NCI-H2227 (cell line): ENCODE measurements at regions not wholly inside any gene's neighbourhood (a gene's known extent, or its start where the extent isn't known, plus 50 kb on each side); places are given as distances from the start of the nearest gene placed in this dataset.
A peak's percentile ranks its signal among the peaks of the same experiment; 100 is the strongest.

Experiments
- DNase-seq: peaks from one replicate; lab custom pipeline; 2025; ENCODE audit not compliant: unreplicated experiment; lab: John Stamatoyannopoulos, UW

- no peak for DNase-seq
Measured at GRCh38 chr18:45413180-45413836, 202.0 kb upstream of the SLC14A2 start.

GRCh38 chr18:45415614-45416013 is 199.7 kb upstream of the SLC14A2 start:
- DNase-seq, result peak; percentile 92

GRCh38 chr18:45416168-45416567 is 199.1 kb upstream of the SLC14A2 start:
- DNase-seq, result peak; percentile 95

- DNase-seq, result no peak
Measured at GRCh38 chr18:45417392-45417791, 197.9 kb upstream of the SLC14A2 start.

- peak; percentile 82 for DNase-seq
Measured at GRCh38 chr18:45423659-45424058, 191.6 kb upstream of the SLC14A2 start.

GRCh38 chr18:45430041-45430440 is 185.2 kb upstream of the SLC14A2 start:
- no peak for DNase-seq

GRCh38 chr18:45435810-45436209 is 179.5 kb upstream of the SLC14A2 start:
- no peak for DNase-seq

- DNase-seq, result no peak
Measured at GRCh38 chr18:45437366-45437765, 177.9 kb upstream of the SLC14A2 start.

- no peak for DNase-seq
Measured at GRCh38 chr18:45439851-45440645, 175.2 kb upstream of the SLC14A2 start.

- no peak for DNase-seq
Measured at GRCh38 chr18:45441110-45441847, 174.0 kb upstream of the SLC14A2 start.

GRCh38 chr18:45444040-45444439 is 171.2 kb upstream of the SLC14A2 start:
- DNase-seq, result no peak

- no peak for DNase-seq
Measured at GRCh38 chr18:45447355-45448265, 167.7 kb upstream of the SLC14A2 start.

- DNase-seq, result peak; percentile 31
Measured at GRCh38 chr18:45448871-45449270, 166.4 kb upstream of the SLC14A2 start.

GRCh38 chr18:45449418-45450227 is 165.7 kb upstream of the SLC14A2 start:
- DNase-seq, result peak; percentile 17

GRCh38 chr18:45456090-45457021 is 158.9 kb upstream of the SLC14A2 start:
- DNase-seq, result peak; percentile 88

GRCh38 chr18:45458033-45458432 is 157.2 kb upstream of the SLC14A2 start:
- peak; percentile 41 for DNase-seq

- DNase-seq, result no peak
Measured at GRCh38 chr18:45462179-45462578, 153.1 kb upstream of the SLC14A2 start.

GRCh38 chr18:45463451-45463850 is 151.8 kb upstream of the SLC14A2 start:
- no peak for DNase-seq

- DNase-seq, result peak; percentile 65
Measured at GRCh38 chr18:45464619-45465018, 150.7 kb upstream of the SLC14A2 start.
